ENCODE measurements at regions not wholly inside any gene's neighbourhood (a gene's known extent, or its start where the extent isn't known, plus 50 kb on each side); places are given as distances from the start of the nearest gene placed in this dataset.

- DNase-seq: peak; percentile 63 to 94 (median 80)
Measured at GRCh38 chr14:97458661-97459579, 661.7 kb downstream of the VRK1 start.

- DNase-seq: no peak
Measured at GRCh38 chr14:97462081-97462480, 664.9 kb downstream of the VRK1 start.

- DNase-seq: no peak
Measured at GRCh38 chr14:97468220-97468619, 671.0 kb downstream of the VRK1 start.

GRCh38 chr14:97477353-97477752 is 680.2 kb downstream of the VRK1 start:
- no peak for DNase-seq

GRCh38 chr14:97485201-97485600 is 688.0 kb downstream of the VRK1 start:
- no peak for DNase-seq

GRCh38 chr14:97486601-97487120 is 689.5 kb downstream of the VRK1 start:
- DNase-seq: no peak

GRCh38 chr14:97489750-97490149 is 692.6 kb downstream of the VRK1 start:
- no peak for DNase-seq

GRCh38 chr14:97490521-97491070 is 693.4 kb downstream of the VRK1 start:
- no peak for DNase-seq

- DNase-seq: no peak
Measured at GRCh38 chr14:97491697-97492096, 694.5 kb downstream of the VRK1 start.

- no peak for DNase-seq
Measured at GRCh38 chr14:97499790-97500481, 702.8 kb downstream of the VRK1 start.

GRCh38 chr14:97506626-97507025 is 709.4 kb downstream of the VRK1 start:
- no peak for DNase-seq

- no peak for DNase-seq
Measured at GRCh38 chr14:97513891-97514290, 716.7 kb downstream of the VRK1 start.

GRCh38 chr14:97517566-97518234 is 720.5 kb downstream of the VRK1 start:
- DNase-seq: no peak

GRCh38 chr14:97523936-97524335 is 726.8 kb downstream of the VRK1 start:
- DNase-seq: no peak

GRCh38 chr14:97524589-97525319 is 727.6 kb downstream of the VRK1 start:
- no peak for DNase-seq

- DNase-seq: no peak
Measured at GRCh38 chr14:97527993-97528392, 730.8 kb downstream of the VRK1 start.

GRCh38 chr14:97532052-97532451 is 734.9 kb downstream of the VRK1 start:
- DNase-seq: no peak

- DNase-seq: no peak
Measured at GRCh38 chr14:97536421-97536820, 739.2 kb downstream of the VRK1 start.

- DNase-seq: no peak
Measured at GRCh38 chr14:97538749-97539410, 741.7 kb downstream of the VRK1 start.

- DNase-seq: no peak
Measured at GRCh38 chr14:97539411-97539795, 742.2 kb downstream of the VRK1 start.

- DNase-seq: no peak
Measured at GRCh38 chr14:97539884-97540283, 742.7 kb downstream of the VRK1 start.

- DNase-seq: no peak
Measured at GRCh38 chr14:97543221-97543620, 746.0 kb downstream of the VRK1 start.
